ENCODE measurements at regions not wholly inside any gene's neighbourhood (a gene's known extent, or its start where the extent isn't known, plus 50 kb on each side); places are given as distances from the start of the nearest gene placed in this dataset.
A peak's percentile ranks its signal among the peaks of the same experiment; 100 is the strongest.

- ChIA-PET CTCF (ENCODE audit: partially characterized antibody) (no interaction called here), POLR2A (ENCODE audit: partially characterized antibody) (no interaction called here)
- no peaks in the 10 kb centered on the region for H3K9me3 ChIP-seq (ENCODE audit: control insufficient read depth in 1 of 2, low read length in 2 of 2)
- Mint-ChIP-seq H3K27ac (no peak overlapping the region), H3K4me1 (peaks cover 0 to 5% (median 0%) of the 10 kb centered on the region in 4 donors), H3K9me3 (peaks cover 0 to 20% (median 15%) of the 10 kb centered on the region in 8 donors), H3K27me3 (no peaks in the 10 kb centered on the region), H3K36me3 (no peaks in the 10 kb centered on the region), H3K4me3 (no peak overlapping the region)
- intact Hi-C loops (cut with micrococcal nuclease) = no loop called here
- H3K4me1 ChIP-seq (ENCODE audit: insufficient read depth, low read length) = no peaks in the 10 kb centered on the region
- no peaks in the 10 kb centered on the region for H3K27me3 ChIP-seq (ENCODE audit: insufficient read depth, low read length)
- DNase-seq = no peak
- no peak overlapping the region for H3K4me3 ChIP-seq (ENCODE audit: low read length in 2 of 2)
- H3K36me3 ChIP-seq (ENCODE audit: insufficient read depth, low read length) = no peaks in the 10 kb centered on the region
- no peak overlapping the region for H3K27ac ChIP-seq (ENCODE audit: low read depth, low read length)
Observed at GRCh38 chr20:6884114-6884513, 116.6 kb downstream of the BMP2 start.

- intact Hi-C loops (cut with micrococcal nuclease) = no loop called here
- no peaks in the 10 kb centered on the region for H3K36me3 ChIP-seq (ENCODE audit: insufficient read depth, low read length)
- no peak overlapping the region for H3K27ac Mint-ChIP-seq
- ChIA-PET CTCF (ENCODE audit: partially characterized antibody) (no interaction called here), POLR2A (ENCODE audit: partially characterized antibody) (no interaction called here)
- H3K27me3 Mint-ChIP-seq = no peaks in the 10 kb centered on the region
- H3K36me3 Mint-ChIP-seq = no peaks in the 10 kb centered on the region
- H3K4me3 Mint-ChIP-seq = no peak overlapping the region
- no peak overlapping the region for H3K4me3 ChIP-seq (ENCODE audit: low read length in 2 of 2)
- H3K27me3 ChIP-seq (ENCODE audit: insufficient read depth, low read length) = no peaks in the 10 kb centered on the region
- no peak overlapping the region for H3K27ac ChIP-seq (ENCODE audit: low read depth, low read length)
- H3K9me3 Mint-ChIP-seq = peaks cover 0 to 20% (median 13%) of the 10 kb centered on the region in 8 donors
- H3K9me3 ChIP-seq (ENCODE audit: control insufficient read depth in 1 of 2, low read length in 2 of 2) = no peaks in the 10 kb centered on the region
- DNase-seq = no peak
- peaks cover 0 to 5% (median 0%) of the 10 kb centered on the region in 4 donors for H3K4me1 Mint-ChIP-seq
- H3K4me1 ChIP-seq (ENCODE audit: insufficient read depth, low read length) = no peaks in the 10 kb centered on the region
Observed at GRCh38 chr20:6886065-6886729, 118.7 kb downstream of the BMP2 start.

- Mint-ChIP-seq H3K36me3 (no peaks in the 10 kb centered on the region), H3K27me3 (no peaks in the 10 kb centered on the region), H3K4me1 (peaks cover 0 to 5% (median 0%) of the 10 kb centered on the region in 4 donors), H3K4me3 (no peak overlapping the region), H3K9me3 (peaks cover 0 to 24% (median 14%) of the 10 kb centered on the region in 8 donors), H3K27ac (no peak overlapping the region)
- intact Hi-C loops (cut with micrococcal nuclease) = no loop called here
- H3K4me3 ChIP-seq (ENCODE audit: low read length in 2 of 2) = no peak overlapping the region
- CTCF ChIA-PET (ENCODE audit: partially characterized antibody) = no interaction called here
- POLR2A ChIA-PET (ENCODE audit: partially characterized antibody) = no interaction called here
- no peaks in the 10 kb centered on the region for H3K4me1 ChIP-seq (ENCODE audit: insufficient read depth, low read length)
- H3K27ac ChIP-seq (ENCODE audit: low read depth, low read length) = no peak overlapping the region
- H3K36me3 ChIP-seq (ENCODE audit: insufficient read depth, low read length) = no peaks in the 10 kb centered on the region
- no peaks in the 10 kb centered on the region for H3K27me3 ChIP-seq (ENCODE audit: insufficient read depth, low read length)
- no peak for DNase-seq
- no peaks in the 10 kb centered on the region for H3K9me3 ChIP-seq (ENCODE audit: control insufficient read depth in 1 of 2, low read length in 2 of 2)
Observed at GRCh38 chr20:6887966-6888365, 120.5 kb downstream of the BMP2 start.

DNA sequence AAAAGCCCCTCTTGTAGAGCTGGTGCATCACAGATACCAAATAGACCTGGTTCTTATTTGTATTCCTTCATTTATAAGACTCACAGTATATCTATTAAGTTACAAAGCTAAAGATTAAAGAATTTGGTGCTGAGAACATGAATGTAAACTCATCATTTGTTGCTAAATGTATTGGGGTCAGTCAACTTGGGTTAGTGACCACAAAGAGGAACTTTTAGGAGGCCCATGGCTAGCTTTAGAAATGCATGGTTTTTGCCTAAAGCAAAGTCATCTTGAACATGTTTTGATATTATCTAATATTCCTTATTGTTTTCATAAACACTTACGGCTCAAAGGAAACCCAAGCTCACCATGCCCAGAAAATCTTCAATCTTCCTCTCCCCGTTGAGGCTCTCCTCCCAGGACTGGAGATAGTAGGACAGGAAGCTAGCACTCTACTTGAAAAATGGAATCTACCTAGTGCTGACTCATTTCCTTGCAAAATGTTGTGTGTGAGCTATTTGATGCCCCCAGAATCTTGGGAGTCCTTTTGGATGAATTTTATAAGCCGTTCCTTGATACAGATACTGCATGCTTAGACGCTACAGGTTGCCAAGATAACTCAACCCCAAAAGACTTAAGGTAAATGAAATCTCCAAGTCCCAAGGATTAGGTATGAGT lies 121.4 kb downstream of the BMP2 start:
- POLR2A ChIA-PET (ENCODE audit: partially characterized antibody) = no interaction called here
- H3K9me3 ChIP-seq (ENCODE audit: control insufficient read depth in 1 of 2, low read length in 2 of 2) = no peaks in the 10 kb centered on the region
- Mint-ChIP-seq H3K36me3 (no peaks in the 10 kb centered on the region), H3K4me3 (no peak overlapping the region), H3K27ac (no peak overlapping the region), H3K9me3 (peaks cover 0 to 24% (median 12%) of the 10 kb centered on the region in 8 donors), H3K4me1 (peaks cover 0 to 5% (median 0%) of the 10 kb centered on the region in 4 donors), H3K27me3 (no peaks in the 10 kb centered on the region)
- H3K36me3 ChIP-seq (ENCODE audit: insufficient read depth, low read length) = no peaks in the 10 kb centered on the region
- intact Hi-C loops (cut with micrococcal nuclease) = no loop called here
- CTCF ChIA-PET (ENCODE audit: partially characterized antibody) = no interaction called here
- H3K27ac ChIP-seq (ENCODE audit: low read depth, low read length) = no peak overlapping the region
- DNase-seq = no peak
- no peak overlapping the region for H3K4me3 ChIP-seq (ENCODE audit: low read length in 2 of 2)
- H3K4me1 ChIP-seq (ENCODE audit: insufficient read depth, low read length) = no peaks in the 10 kb centered on the region
- H3K27me3 ChIP-seq (ENCODE audit: insufficient read depth, low read length) = no peaks in the 10 kb centered on the region

DNA sequence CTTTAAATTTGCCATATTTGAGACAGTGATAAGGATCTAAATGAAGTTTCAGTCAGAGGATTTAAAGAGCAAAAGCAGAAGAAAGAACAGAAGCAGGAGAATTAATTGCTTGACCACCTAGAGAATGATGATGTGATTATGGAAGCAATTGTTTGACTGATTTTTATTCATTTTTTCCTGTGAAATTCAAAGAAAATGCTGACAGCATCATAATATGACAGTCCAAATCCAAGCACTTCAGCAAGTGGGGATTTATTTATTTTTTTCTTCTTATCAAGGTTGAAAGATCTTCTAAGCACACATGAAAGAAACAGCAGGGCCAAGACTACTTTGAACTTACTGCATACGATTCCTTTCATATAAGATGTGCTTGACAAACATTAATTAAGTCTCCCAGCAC lies 125.2 kb downstream of the BMP2 start:
- H3K9me3 ChIP-seq (ENCODE audit: control insufficient read depth in 1 of 2, low read length in 2 of 2) = no peaks in the 10 kb centered on the region
- no peaks in the 10 kb centered on the region for H3K4me1 ChIP-seq (ENCODE audit: insufficient read depth, low read length)
- no peak overlapping the region for H3K27ac Mint-ChIP-seq
- no peaks in the 10 kb centered on the region for H3K4me1 Mint-ChIP-seq
- peaks cover 0 to 14% (median 8%) of the 10 kb centered on the region in 8 donors for H3K9me3 Mint-ChIP-seq
- CTCF ChIA-PET (ENCODE audit: partially characterized antibody) = no interaction called here
- no peaks in the 10 kb centered on the region for H3K27me3 Mint-ChIP-seq
- H3K4me3 Mint-ChIP-seq = no peak overlapping the region
- no peak for DNase-seq
- intact Hi-C loops (cut with micrococcal nuclease) = no loop called here
- H3K27me3 ChIP-seq (ENCODE audit: insufficient read depth, low read length) = no peaks in the 10 kb centered on the region
- H3K36me3 ChIP-seq (ENCODE audit: insufficient read depth, low read length) = no peaks in the 10 kb centered on the region
- no peak overlapping the region for H3K4me3 ChIP-seq (ENCODE audit: low read length in 2 of 2)
- H3K27ac ChIP-seq (ENCODE audit: low read depth, low read length) = no peak overlapping the region
- H3K36me3 Mint-ChIP-seq = no peaks in the 10 kb centered on the region
- POLR2A ChIA-PET (ENCODE audit: partially characterized antibody) = no interaction called here

DNA sequence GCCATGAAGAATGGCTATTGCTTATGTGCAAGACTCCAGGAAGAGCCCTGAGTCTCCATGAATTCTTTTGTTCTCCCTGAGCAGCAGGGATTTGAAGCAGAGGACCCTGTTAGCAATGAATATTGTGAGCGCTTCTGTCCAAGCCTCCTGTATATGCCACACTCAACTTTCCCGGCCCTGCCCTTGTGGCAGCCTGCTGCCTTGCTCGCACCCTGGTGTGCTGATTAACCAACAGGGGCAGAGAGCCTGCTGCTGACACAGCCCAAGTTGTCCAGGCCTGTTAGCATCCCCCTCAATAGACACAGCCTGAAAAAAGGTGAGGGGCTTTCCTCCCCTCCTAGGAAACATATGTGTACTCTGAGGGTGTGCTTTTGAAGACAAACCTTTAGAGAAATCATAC lies 131.4 kb downstream of the BMP2 start:
- Mint-ChIP-seq H3K27ac (no peak overlapping the region), H3K4me3 (no peak overlapping the region), H3K9me3 (peaks cover 3 to 19% (median 8%) of the 10 kb centered on the region in 8 donors), H3K36me3 (no peaks in the 10 kb centered on the region), H3K4me1 (no peaks in the 10 kb centered on the region), H3K27me3 (no peaks in the 10 kb centered on the region)
- H3K27ac ChIP-seq (ENCODE audit: low read depth, low read length) = no peak overlapping the region
- H3K27me3 ChIP-seq (ENCODE audit: insufficient read depth, low read length) = no peaks in the 10 kb centered on the region
- H3K4me1 ChIP-seq (ENCODE audit: insufficient read depth, low read length) = no peaks in the 10 kb centered on the region
- no peaks in the 10 kb centered on the region for H3K9me3 ChIP-seq (ENCODE audit: control insufficient read depth in 1 of 2, low read length in 2 of 2)
- DNase-seq = no peak
- POLR2A ChIA-PET (ENCODE audit: partially characterized antibody) = no interaction called here
- H3K4me3 ChIP-seq (ENCODE audit: low read length in 2 of 2) = no peak overlapping the region
- H3K36me3 ChIP-seq (ENCODE audit: insufficient read depth, low read length) = no peaks in the 10 kb centered on the region
- intact Hi-C loops (cut with micrococcal nuclease) = no loop called here
- CTCF ChIA-PET (ENCODE audit: partially characterized antibody) = no interaction called here

DNA sequence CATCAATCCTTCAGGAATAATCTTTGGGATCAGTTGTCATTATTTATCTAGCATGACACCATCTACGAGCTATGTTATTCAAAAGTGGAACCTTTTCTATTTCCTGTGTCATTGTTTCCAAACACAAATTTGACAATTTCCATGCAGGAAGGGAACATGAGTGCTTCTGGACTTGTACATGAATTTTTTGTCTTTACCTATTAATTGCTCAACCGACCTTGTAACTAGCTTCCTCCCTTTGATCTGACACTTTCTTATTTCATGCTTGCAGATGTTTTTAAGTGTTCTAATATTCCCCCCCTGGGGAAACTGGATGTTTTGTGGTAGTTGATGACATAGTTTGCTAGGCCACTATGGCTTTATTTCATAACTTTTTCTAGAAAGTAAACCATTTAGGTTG lies 139.4 kb downstream of the BMP2 start:
- no peaks in the 10 kb centered on the region for H3K36me3 ChIP-seq (ENCODE audit: insufficient read depth, low read length)
- Mint-ChIP-seq H3K4me3 (no peak overlapping the region), H3K9me3 (peaks cover 0 to 7% (median 3%) of the 10 kb centered on the region in 8 donors), H3K4me1 (no peaks in the 10 kb centered on the region), H3K36me3 (no peaks in the 10 kb centered on the region), H3K27ac (peak overlapping the region in 1 of 7 donors; percentile 41), H3K27me3 (no peaks in the 10 kb centered on the region)
- no peak for DNase-seq
- no peaks in the 10 kb centered on the region for H3K27me3 ChIP-seq (ENCODE audit: insufficient read depth, low read length)
- H3K4me1 ChIP-seq (ENCODE audit: insufficient read depth, low read length) = no peaks in the 10 kb centered on the region
- H3K27ac ChIP-seq (ENCODE audit: low read depth, low read length) = no peak overlapping the region
- no peak overlapping the region for H3K4me3 ChIP-seq (ENCODE audit: low read length in 2 of 2)
- no peaks in the 10 kb centered on the region for H3K9me3 ChIP-seq (ENCODE audit: control insufficient read depth in 1 of 2, low read length in 2 of 2)
- CTCF ChIA-PET (ENCODE audit: partially characterized antibody) = no interaction called here
- intact Hi-C loops (cut with micrococcal nuclease) = no loop called here
- POLR2A ChIA-PET (ENCODE audit: partially characterized antibody) = no interaction called here
